Prostate gland (tissue), 2 donors: ENCODE measurements at regions not wholly inside any gene's neighbourhood (a gene's known extent, or its start where the extent isn't known, plus 50 kb on each side); places are given as distances from the start of the nearest gene placed in this dataset.

Experiments used
- DNase-seq: peaks from one replicate; pipeline ENCODE4 v3.0.0-alpha.2; 2019; ENCODE audit warnings: low spot score
- H3K27ac ChIP-seq, 2 donors: fragments of 200-600 bp; sonication (generic); 2 replicates each; pipeline ENCODE4 v1.5.1; 2017 to 2019
- H3K27me3 ChIP-seq: fragments of 200-600 bp; sonication (generic); replicated peaks from 2 replicates; pipeline ENCODE4 v1.5.1; 2019; ENCODE audit not compliant: insufficient read depth
- H3K36me3 ChIP-seq, 2 donors: fragments of 200-600 bp; sonication (generic); 1 replicate in 1 of 2; 2 replicates in 1 of 2; pipeline versions ENCODE4 v1.5.1 to v1.8.1; 2017 to 2019
- H3K4me1 ChIP-seq: fragments of 200-600 bp; sonication (generic); replicated peaks from 2 replicates; pipeline ENCODE4 v1.5.1; 2019
- H3K4me3 ChIP-seq, 2 donors: fragments of 200-600 bp; sonication (generic); 2 replicates each; pipeline ENCODE4 v1.5.1; 2017 to 2019
- H3K9me3 ChIP-seq: fragments of 200-600 bp; sonication (generic); 2 replicates; pipeline ENCODE4 v1.5.1; 2017
- CTCF ChIP-seq, 4 experiments: fragments of 200-600 bp in 2 of 4; fragments of 450-650 bp in 2 of 4; sonication (generic) in 2 of 4; IDR thresholded peaks; 1 replicate in 3 of 4; 2 replicates in 1 of 4; pipeline ENCODE4 v1.5.1; 2016 to 2019; ENCODE audit warnings: antibody characterized with exemption in 4 of 4, mild to moderate bottlenecking in 2 of 4, moderate library complexity in 2 of 4
- POLR2A ChIP-seq: fragments of 450-650 bp; IDR thresholded peaks from one replicate; pipeline ENCODE4 v1.6.1; 2016; ENCODE audit warnings: antibody characterized with exemption, mild to moderate bottlenecking
- POLR2AphosphoS5 ChIP-seq: sonication (generic); formaldehyde crosslinking; IDR thresholded peaks from one replicate; pipeline ENCODE4 v1.6.1; 2017; ENCODE audit warnings: antibody characterized with exemption
- WGBS: methylation state at CpG from one replicate; pipeline ENCODE4 v1.1.5; 2018; 5-methylcytosine and 5-hydroxymethylcytosine counted together
- intact Hi-C: fragments of 100-400 bp; cut with DNase I; formaldehyde crosslinking; loops from one replicate; pipeline ENCODE4 v1.14.2; 2022

GRCh38 chr1:192003295-192004077 lies 154.8 kb upstream of the RGS18 start:
- no peaks in the 10 kb centered on the region for H3K27me3 ChIP-seq
- DNase-seq = no peak
- WGBS = 93% methylated on average over 5 of the region's 5 CpGs
- H3K4me1 ChIP-seq = no peaks in the 10 kb centered on the region
- intact Hi-C loops = no loop called here
- no peak overlapping the region for H3K27ac ChIP-seq
- H3K4me3 ChIP-seq = no peak overlapping the region
- TF ChIP-seq POLR2AphosphoS5 = no peak
- no peaks in the 10 kb centered on the region for H3K36me3 ChIP-seq
- H3K9me3 ChIP-seq = no peaks in the 10 kb centered on the region

- Histone ChIP-seq H3K27ac (no peak overlapping the region), H3K36me3 (no peaks in the 10 kb centered on the region), H3K27me3 (no peaks in the 10 kb centered on the region), H3K4me3 (no peak overlapping the region), H3K4me1 (no peaks in the 10 kb centered on the region), H3K9me3 (no peaks in the 10 kb centered on the region)
- TF ChIP-seq POLR2A (no peak), POLR2AphosphoS5 (no peak), CTCF (IDR thresholded peaks at IDR 0.05) (no peak)
- intact Hi-C loops = no loop called here
- 74% methylated on average over 3 of the region's 3 CpGs for WGBS
- DNase-seq = no peak
Observed at GRCh38 chr1:192005976-192006375, 152.3 kb upstream of the RGS18 start.

- Histone ChIP-seq H3K27ac (no peak overlapping the region), H3K9me3 (no peaks in the 10 kb centered on the region), H3K27me3 (no peaks in the 10 kb centered on the region), H3K4me1 (no peaks in the 10 kb centered on the region), H3K4me3 (no peak overlapping the region), H3K36me3 (no peaks in the 10 kb centered on the region)
- DNase-seq = no peak
- TF ChIP-seq POLR2A (no peak), POLR2AphosphoS5 (no peak), CTCF (IDR thresholded peaks at IDR 0.05) (no peak)
- 96% methylated on average over 1 of the region's 1 CpG for WGBS
- intact Hi-C loops = no loop called here
Observed at GRCh38 chr1:192008281-192008825, 149.9 kb upstream of the RGS18 start.

GRCh38 chr1:192010406-192010805 lies 147.9 kb upstream of the RGS18 start:
- TF ChIP-seq POLR2AphosphoS5 = no peak
- no peak for TF ChIP-seq POLR2A
- no peak for TF ChIP-seq CTCF (IDR thresholded peaks at IDR 0.05)
- no peak overlapping the region for H3K27ac ChIP-seq
- no peaks in the 10 kb centered on the region for H3K4me1 ChIP-seq
- 97% methylated on average over 1 of the region's 1 CpG for WGBS
- DNase-seq = no peak
- intact Hi-C loops = no loop called here
- no peak overlapping the region for H3K4me3 ChIP-seq
- H3K27me3 ChIP-seq = no peaks in the 10 kb centered on the region
- no peaks in the 10 kb centered on the region for H3K9me3 ChIP-seq
- no peaks in the 10 kb centered on the region for H3K36me3 ChIP-seq

- H3K4me1 ChIP-seq = no peaks in the 10 kb centered on the region
- intact Hi-C loops = no loop called here
- DNase-seq = no peak
- H3K27me3 ChIP-seq = no peaks in the 10 kb centered on the region
- no peaks in the 10 kb centered on the region for H3K9me3 ChIP-seq
- TF ChIP-seq POLR2A (no peak), POLR2AphosphoS5 (no peak), CTCF (IDR thresholded peaks at IDR 0.05) (no peak)
- H3K27ac ChIP-seq = no peak overlapping the region
- 95% methylated on average over 11 of the region's 11 CpGs for WGBS
- H3K36me3 ChIP-seq = no peaks in the 10 kb centered on the region
- H3K4me3 ChIP-seq = no peak overlapping the region
Observed at GRCh38 chr1:192011525-192011924, 146.7 kb upstream of the RGS18 start.
